ENCODE measurements at regions not wholly inside any gene's neighbourhood (a gene's known extent, or its start where the extent isn't known, plus 50 kb on each side); places are given as distances from the start of the nearest gene placed in this dataset.

GRCh38 chrX:125394449-125394848 lies 74.8 kb downstream of the TEX13C start:
- TF ChIP-seq POLR2AphosphoS5 (IDR thresholded peaks at IDR 0.05; ENCODE audit: borderline replicate concordance, low read depth, low read length) = no peak
- TF ChIP-seq EZH2 (IDR thresholded peaks at IDR 0.05) = no peak
- TF ChIP-seq FOXP2 (optimal IDR thresholded peaks at IDR 0.05; ENCODE audit: control extremely low read depth, extremely low read length, insufficient read depth) = no peak
